Muscle layer of duodenum (tissue), 2 donors: ENCODE measurements at regions not wholly inside any gene's neighbourhood (a gene's known extent, or its start where the extent isn't known, plus 50 kb on each side); places are given as distances from the start of the nearest gene placed in this dataset.

Experiments
- H3K27ac ChIP-seq: one replicate; pipeline ENCODE4 v1.7.0; 2013; ENCODE audit warnings: mild to moderate bottlenecking, low read length
- H3K27me3 ChIP-seq: one replicate; pipeline ENCODE4 v1.7.0; 2013; ENCODE audit warnings: low read depth, mild to moderate bottlenecking, control low read depth, low read length
- H3K36me3 ChIP-seq, 2 donors: one replicate each; pipeline ENCODE4 v1.7.0; 2013; ENCODE audit warnings: low read length in 2 of 2, control low read depth in 1 of 2, mild to moderate bottlenecking in 1 of 2; ENCODE audit not compliant: insufficient read depth in 2 of 2, control insufficient read depth in 1 of 2
- H3K4me1 ChIP-seq, 2 donors: one replicate each; pipeline ENCODE4 v1.7.0; 2013; ENCODE audit warnings: low read length in 2 of 2, mild to moderate bottlenecking in 2 of 2, control low read depth in 1 of 2, moderate library complexity in 1 of 2; ENCODE audit not compliant: insufficient read depth in 2 of 2, control insufficient read depth in 1 of 2
- H3K4me3 ChIP-seq, 2 donors: one replicate each; pipeline ENCODE4 v1.7.0; 2013; ENCODE audit warnings: low read length in 2 of 2, low read depth in 1 of 2, mild to moderate bottlenecking in 1 of 2
- H3K9me3 ChIP-seq, 2 donors: one replicate each; pipeline ENCODE4 v1.7.0; 2013; ENCODE audit warnings: low read length in 2 of 2, control low read depth in 1 of 2, mild to moderate bottlenecking in 1 of 2; ENCODE audit not compliant: control insufficient read depth in 1 of 2
- donor health status: healthy.

DNA sequence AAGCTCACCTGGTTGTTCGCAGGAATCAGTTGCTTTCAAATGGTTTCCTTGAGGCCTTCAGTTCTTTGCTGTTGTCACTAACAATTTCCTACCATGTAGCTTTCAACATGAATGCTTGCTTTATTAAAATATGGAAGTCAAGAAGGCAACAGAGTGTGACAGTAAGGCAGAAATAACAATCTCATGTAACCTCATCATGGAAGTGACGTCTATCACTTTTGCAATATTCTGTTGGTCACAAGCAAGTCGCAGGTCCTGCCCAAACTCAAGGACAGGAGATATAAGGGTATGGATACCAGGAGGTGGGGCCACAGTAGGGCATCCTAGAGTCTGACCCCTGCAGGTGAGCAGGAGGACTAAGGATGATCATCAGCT is 296.8 kb upstream of the ZP4 start:
- H3K36me3 ChIP-seq = no peaks in the 10 kb centered on the region
- H3K9me3 ChIP-seq = peaks cover 0 to 4% of the 10 kb centered on the region in 2 donors
- H3K4me1 ChIP-seq = no peaks in the 10 kb centered on the region
- H3K27ac ChIP-seq = no peak overlapping the region
- H3K27me3 ChIP-seq = no peaks in the 10 kb centered on the region
- H3K4me3 ChIP-seq = no peak overlapping the region

DNA sequence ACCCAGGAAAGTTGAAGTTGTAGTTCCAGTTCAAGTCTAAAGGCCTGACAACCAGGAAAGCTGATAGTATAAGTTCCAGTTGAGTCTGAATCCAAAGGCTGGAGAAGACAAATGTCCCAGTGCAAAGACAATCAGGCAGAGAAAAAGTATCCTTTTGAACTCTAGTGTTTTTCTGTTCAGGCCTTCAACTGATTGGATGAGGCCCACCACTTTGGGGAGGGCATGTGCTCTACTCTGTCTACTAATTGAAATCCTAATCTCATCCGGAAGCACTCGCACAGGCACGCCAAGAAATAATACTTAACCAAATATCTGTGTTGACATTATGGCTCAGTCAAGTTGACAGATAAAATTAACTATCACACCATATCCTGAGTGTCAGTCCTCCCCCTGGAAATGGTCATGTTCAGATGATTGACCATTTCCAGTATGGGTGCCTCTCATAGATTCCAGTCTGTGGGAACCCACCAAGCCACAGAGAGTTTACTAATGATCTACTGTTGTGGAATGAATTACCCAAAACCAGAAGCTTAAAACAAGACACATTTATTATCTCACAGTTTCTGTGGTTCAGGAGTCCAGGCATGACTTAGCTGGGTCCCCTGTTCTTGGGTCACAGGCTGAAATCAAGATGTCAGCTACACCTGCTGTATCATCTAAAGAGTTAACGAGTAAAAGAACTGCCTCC is 296.3 kb upstream of the ZP4 start:
- no peak overlapping the region for H3K27ac ChIP-seq
- H3K36me3 ChIP-seq = no peaks in the 10 kb centered on the region
- H3K9me3 ChIP-seq = peaks cover 0 to 8% of the 10 kb centered on the region in 2 donors
- H3K4me1 ChIP-seq = no peaks in the 10 kb centered on the region
- no peak overlapping the region for H3K4me3 ChIP-seq
- no peaks in the 10 kb centered on the region for H3K27me3 ChIP-seq

DNA sequence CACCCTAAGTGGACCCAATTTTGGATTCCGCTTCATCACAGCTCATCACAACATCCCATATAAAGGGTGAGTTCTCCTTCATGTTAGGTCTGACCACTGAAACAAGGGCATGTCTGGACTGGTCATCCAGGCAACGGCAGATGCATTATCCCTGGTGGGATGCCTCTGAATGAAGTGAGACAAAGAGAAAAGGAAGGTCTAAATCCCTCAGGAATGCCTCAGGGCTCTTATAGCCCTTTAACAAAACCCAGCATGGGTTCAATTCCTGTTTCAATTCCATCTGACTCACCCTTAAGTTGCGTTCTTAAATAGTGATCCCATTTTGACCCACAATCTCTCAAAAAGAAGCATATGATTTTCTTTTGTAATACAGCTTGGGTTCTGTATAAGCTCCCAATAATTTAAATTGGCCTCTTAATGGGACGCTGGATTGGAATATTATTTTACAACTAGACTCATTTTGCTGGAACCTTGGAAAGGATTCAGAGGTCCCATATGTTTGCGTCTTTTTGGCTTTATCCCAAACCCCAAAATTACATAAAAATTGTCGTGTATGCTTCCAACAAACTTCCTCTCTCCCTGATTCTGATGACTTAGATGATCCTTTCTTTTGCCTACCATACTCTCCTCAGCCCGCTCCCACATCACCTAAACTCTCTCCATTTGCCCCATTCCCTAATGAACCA is 287.4 kb upstream of the ZP4 start:
- Histone ChIP-seq H3K9me3 (peaks cover 0 to 18% of the 10 kb centered on the region in 2 donors), H3K4me3 (no peak overlapping the region), H3K4me1 (no peaks in the 10 kb centered on the region), H3K36me3 (no peaks in the 10 kb centered on the region), H3K27ac (no peak overlapping the region), H3K27me3 (no peaks in the 10 kb centered on the region)

DNA sequence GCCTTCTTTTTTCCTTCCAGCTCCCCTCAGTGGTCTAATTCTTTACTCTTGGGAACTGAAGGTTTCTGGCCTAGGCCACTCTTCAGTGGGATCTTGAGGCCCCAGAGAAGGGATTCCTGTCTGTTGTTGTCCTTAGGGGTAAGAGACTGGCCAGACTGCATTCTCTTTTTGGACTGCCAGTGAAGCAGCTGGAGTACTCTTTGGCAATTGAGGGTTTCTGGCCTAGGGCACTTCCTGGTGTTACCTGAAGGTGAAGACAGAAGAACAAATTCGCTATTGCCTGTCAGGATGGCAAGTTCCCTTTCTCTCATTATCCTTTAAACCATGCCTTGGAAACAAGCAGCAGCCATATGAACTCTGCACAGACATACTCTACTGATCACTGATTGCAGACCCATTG is 286.6 kb upstream of the ZP4 start:
- no peak overlapping the region for H3K4me3 ChIP-seq
- H3K9me3 ChIP-seq = peaks cover 0 to 16% of the 10 kb centered on the region in 2 donors
- no peaks in the 10 kb centered on the region for H3K27me3 ChIP-seq
- no peaks in the 10 kb centered on the region for H3K4me1 ChIP-seq
- no peaks in the 10 kb centered on the region for H3K36me3 ChIP-seq
- no peak overlapping the region for H3K27ac ChIP-seq

DNA sequence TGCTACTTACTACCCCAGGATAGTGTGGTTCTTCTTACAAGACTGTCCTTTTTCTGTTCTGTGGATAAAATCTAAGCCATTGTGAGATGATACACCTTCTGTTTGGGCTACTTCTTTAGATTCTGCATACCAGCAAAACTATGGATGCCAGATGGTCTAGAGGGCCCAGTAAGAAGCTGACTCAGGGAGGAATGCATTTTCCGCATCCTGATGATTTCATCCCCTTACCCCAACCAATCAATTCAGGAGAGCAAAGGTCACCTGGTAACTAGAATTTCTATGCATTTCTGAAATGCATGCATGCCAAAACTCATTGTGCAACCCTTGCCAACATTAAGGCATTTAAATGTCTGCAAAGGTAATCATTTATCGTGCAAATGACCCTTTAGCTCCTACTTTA is 285.7 kb upstream of the ZP4 start:
- H3K4me1 ChIP-seq = no peaks in the 10 kb centered on the region
- no peak overlapping the region for H3K27ac ChIP-seq
- no peaks in the 10 kb centered on the region for H3K27me3 ChIP-seq
- peaks cover 0 to 9% of the 10 kb centered on the region in 2 donors for H3K9me3 ChIP-seq
- no peak overlapping the region for H3K4me3 ChIP-seq
- no peaks in the 10 kb centered on the region for H3K36me3 ChIP-seq

DNA sequence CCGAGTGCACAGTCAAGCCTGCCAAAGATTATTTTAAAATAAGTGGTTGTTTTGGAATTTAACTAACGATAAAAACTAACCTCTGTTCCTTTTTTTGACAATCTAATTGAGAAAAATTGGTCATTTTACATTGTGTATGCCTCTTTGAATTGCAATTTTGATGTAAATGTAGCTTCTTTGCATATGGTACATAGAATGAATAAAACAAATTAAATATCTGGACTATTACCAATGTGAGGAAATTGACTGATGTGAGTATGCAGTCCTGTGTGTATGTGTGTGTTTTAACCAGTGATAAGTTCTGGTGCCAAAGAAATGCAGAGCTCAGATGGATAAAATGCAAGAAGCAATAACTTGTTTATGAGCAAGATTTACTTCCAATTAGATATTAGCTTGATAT is 281.3 kb upstream of the ZP4 start:
- H3K27ac ChIP-seq = no peak overlapping the region
- no peaks in the 10 kb centered on the region for H3K36me3 ChIP-seq
- no peaks in the 10 kb centered on the region for H3K4me1 ChIP-seq
- H3K27me3 ChIP-seq = no peaks in the 10 kb centered on the region
- H3K4me3 ChIP-seq = no peak overlapping the region
- no peaks in the 10 kb centered on the region for H3K9me3 ChIP-seq

DNA sequence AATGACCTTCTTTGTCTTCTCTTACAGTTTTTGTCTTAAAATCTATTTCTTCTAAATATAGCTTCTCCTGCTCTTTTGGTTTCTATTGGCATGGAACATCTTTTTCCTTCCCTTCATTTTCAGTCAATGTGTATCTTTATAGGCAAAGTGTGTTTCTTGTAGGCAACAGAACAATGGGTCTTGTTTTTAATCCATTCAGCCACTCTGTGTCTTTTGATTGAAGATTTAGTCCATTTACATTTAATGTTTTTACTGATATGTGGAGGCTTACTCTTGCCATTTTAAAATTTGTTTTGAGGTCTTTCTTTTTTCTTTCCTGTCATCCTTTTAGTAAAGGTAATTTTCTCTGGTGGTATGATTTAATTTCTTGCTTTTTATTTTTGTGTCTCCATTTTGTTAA is 271.2 kb upstream of the ZP4 start:
- Histone ChIP-seq H3K27me3 (no peaks in the 10 kb centered on the region), H3K9me3 (peaks cover 0 to 7% of the 10 kb centered on the region in 2 donors), H3K36me3 (no peaks in the 10 kb centered on the region), H3K4me3 (no peak overlapping the region), H3K4me1 (no peaks in the 10 kb centered on the region), H3K27ac (no peak overlapping the region)

DNA sequence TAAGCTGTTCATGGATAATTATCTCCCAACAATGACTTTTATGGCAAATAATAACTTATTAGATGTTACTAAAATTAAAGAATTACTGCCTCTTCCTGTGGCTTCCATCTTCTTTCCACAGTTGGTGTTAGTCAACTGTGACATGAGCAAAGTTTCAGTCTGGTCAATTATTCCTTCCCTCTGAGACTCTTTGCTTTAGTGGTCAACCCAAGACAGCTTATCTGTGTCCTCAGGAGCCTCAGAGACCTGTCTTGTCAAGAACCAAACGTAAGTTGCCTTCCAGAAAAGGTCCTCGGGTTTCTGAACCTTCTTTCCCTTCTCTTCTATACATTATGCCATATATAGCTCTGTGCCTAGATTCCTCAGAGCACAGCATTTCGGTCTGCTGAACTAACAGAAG is 263.2 kb upstream of the ZP4 start:
- Histone ChIP-seq H3K4me1 (no peaks in the 10 kb centered on the region), H3K4me3 (no peak overlapping the region), H3K27me3 (no peaks in the 10 kb centered on the region), H3K9me3 (no peaks in the 10 kb centered on the region), H3K27ac (no peak overlapping the region), H3K36me3 (no peaks in the 10 kb centered on the region)

DNA sequence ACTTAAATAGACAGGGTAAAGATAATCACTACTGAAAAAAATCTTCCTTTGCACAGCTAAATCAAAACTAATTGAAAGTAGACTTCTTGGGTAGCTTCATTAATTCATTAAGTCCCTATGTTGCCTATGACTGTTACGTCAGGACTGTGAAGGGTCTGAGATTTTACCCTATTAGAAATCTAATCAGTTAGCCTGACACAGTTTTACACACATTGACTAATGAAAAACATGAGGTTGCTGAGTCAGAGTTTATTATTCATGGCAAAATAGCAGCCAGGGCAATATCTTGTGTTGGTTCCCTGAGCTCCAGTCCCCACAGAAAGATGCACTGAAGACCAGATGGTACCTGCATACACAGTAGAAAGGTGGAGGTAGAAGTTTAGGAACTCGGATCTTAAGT is 262.5 kb upstream of the ZP4 start:
- no peaks in the 10 kb centered on the region for H3K36me3 ChIP-seq
- no peak overlapping the region for H3K27ac ChIP-seq
- no peaks in the 10 kb centered on the region for H3K9me3 ChIP-seq
- H3K4me3 ChIP-seq = no peak overlapping the region
- H3K4me1 ChIP-seq = no peaks in the 10 kb centered on the region
- no peaks in the 10 kb centered on the region for H3K27me3 ChIP-seq

DNA sequence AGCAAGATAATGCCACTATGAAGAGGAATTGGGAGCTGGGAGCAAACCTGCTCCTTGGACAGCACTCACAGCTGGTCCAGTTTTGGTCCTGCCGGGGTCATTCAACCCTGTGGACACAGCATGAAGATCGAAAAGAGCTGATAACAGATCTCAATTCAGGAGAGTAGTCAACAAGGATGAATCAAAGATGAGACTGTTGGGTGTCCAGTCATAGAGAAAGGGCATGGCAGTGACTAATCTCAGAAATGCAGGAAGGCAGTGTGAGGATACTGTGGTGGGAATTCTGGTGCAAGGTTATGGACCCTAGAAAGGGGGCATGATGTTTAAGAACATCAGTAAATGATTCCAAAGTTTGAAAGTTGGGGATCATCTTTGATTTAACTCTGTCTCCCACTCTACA is 261.4 kb upstream of the ZP4 start:
- H3K4me1 ChIP-seq = no peaks in the 10 kb centered on the region

DNA sequence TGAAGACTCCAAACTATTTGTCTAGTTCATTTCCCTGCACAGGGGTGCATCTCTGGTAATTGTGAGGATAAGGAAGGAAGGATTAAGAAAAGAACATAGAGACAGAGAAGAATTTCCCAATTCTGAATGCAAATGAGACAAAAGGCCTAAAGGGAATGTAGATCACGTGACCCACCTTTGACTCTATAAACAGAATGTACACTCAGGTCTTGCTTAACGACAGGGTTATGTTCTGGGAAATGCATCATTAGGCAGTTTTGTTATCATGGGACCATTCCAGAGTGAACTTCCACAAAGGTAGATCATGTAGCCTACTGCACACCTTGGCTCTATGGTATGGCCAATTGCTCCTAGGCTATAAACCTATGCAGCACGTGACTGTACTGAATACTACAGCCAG is 252.3 kb upstream of the ZP4 start:
- H3K27me3 ChIP-seq = no peaks in the 10 kb centered on the region
- H3K36me3 ChIP-seq = no peaks in the 10 kb centered on the region
- H3K27ac ChIP-seq = no peak overlapping the region
- H3K4me3 ChIP-seq = no peak overlapping the region
- no peaks in the 10 kb centered on the region for H3K9me3 ChIP-seq
- H3K4me1 ChIP-seq = no peaks in the 10 kb centered on the region

More for the DNA sequence above, 261.4 kb upstream of the ZP4 start:
- Histone ChIP-seq H3K36me3 (no peaks in the 10 kb centered on the region), H3K4me3 (no peak overlapping the region), H3K27me3 (no peaks in the 10 kb centered on the region), H3K27ac (no peak overlapping the region), H3K9me3 (no peaks in the 10 kb centered on the region)

DNA sequence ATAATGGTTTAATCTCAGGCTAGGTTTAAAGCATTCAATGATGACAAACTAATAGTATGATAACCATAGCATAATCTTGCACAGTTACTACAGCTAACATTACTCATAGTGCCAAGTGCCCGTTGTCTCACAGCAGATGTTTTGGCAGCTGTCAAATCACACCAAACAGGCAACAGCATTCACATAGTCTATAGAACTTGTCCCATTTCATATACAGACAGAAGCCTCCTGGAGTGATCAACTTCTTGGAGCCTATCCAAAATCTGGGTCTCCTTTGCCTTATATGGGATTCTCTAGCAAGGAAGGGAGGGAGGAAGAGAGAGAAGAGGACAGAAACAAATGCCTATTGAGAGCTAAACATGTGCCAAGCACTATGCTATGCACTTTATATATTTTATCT is 250.6 kb upstream of the ZP4 start:
- Histone ChIP-seq H3K9me3 (no peaks in the 10 kb centered on the region), H3K4me1 (no peaks in the 10 kb centered on the region), H3K36me3 (no peaks in the 10 kb centered on the region), H3K27ac (no peak overlapping the region), H3K4me3 (no peak overlapping the region), H3K27me3 (no peaks in the 10 kb centered on the region)
